ENCODE measurements at regions not wholly inside any gene's neighbourhood (a gene's known extent, or its start where the extent isn't known, plus 50 kb on each side); places are given as distances from the start of the nearest gene placed in this dataset.
A peak's percentile ranks its signal among the peaks of the same experiment; 100 is the strongest.

DNA sequence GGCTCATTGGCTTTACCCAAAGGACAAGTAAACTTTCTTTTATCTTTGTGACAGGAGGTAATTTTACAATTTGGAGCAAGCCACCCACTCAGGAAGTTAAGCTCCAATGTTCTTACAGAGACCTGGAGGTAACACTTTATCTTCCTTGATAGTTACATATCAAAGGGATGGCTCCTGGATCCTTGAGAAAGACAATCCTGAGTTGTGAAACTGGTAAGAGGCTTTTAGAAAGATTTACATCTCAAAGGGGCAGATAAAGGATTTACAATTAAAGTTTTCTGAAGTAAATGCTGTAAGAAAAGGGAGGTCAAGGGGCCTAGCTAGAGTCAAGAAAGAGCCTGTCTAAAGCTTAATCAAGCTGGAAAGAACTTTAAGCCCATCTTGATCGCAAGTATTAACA is 124.4 kb upstream of the ZNF804B start (continued):
- TF ChIP-seq, protein P1, sequence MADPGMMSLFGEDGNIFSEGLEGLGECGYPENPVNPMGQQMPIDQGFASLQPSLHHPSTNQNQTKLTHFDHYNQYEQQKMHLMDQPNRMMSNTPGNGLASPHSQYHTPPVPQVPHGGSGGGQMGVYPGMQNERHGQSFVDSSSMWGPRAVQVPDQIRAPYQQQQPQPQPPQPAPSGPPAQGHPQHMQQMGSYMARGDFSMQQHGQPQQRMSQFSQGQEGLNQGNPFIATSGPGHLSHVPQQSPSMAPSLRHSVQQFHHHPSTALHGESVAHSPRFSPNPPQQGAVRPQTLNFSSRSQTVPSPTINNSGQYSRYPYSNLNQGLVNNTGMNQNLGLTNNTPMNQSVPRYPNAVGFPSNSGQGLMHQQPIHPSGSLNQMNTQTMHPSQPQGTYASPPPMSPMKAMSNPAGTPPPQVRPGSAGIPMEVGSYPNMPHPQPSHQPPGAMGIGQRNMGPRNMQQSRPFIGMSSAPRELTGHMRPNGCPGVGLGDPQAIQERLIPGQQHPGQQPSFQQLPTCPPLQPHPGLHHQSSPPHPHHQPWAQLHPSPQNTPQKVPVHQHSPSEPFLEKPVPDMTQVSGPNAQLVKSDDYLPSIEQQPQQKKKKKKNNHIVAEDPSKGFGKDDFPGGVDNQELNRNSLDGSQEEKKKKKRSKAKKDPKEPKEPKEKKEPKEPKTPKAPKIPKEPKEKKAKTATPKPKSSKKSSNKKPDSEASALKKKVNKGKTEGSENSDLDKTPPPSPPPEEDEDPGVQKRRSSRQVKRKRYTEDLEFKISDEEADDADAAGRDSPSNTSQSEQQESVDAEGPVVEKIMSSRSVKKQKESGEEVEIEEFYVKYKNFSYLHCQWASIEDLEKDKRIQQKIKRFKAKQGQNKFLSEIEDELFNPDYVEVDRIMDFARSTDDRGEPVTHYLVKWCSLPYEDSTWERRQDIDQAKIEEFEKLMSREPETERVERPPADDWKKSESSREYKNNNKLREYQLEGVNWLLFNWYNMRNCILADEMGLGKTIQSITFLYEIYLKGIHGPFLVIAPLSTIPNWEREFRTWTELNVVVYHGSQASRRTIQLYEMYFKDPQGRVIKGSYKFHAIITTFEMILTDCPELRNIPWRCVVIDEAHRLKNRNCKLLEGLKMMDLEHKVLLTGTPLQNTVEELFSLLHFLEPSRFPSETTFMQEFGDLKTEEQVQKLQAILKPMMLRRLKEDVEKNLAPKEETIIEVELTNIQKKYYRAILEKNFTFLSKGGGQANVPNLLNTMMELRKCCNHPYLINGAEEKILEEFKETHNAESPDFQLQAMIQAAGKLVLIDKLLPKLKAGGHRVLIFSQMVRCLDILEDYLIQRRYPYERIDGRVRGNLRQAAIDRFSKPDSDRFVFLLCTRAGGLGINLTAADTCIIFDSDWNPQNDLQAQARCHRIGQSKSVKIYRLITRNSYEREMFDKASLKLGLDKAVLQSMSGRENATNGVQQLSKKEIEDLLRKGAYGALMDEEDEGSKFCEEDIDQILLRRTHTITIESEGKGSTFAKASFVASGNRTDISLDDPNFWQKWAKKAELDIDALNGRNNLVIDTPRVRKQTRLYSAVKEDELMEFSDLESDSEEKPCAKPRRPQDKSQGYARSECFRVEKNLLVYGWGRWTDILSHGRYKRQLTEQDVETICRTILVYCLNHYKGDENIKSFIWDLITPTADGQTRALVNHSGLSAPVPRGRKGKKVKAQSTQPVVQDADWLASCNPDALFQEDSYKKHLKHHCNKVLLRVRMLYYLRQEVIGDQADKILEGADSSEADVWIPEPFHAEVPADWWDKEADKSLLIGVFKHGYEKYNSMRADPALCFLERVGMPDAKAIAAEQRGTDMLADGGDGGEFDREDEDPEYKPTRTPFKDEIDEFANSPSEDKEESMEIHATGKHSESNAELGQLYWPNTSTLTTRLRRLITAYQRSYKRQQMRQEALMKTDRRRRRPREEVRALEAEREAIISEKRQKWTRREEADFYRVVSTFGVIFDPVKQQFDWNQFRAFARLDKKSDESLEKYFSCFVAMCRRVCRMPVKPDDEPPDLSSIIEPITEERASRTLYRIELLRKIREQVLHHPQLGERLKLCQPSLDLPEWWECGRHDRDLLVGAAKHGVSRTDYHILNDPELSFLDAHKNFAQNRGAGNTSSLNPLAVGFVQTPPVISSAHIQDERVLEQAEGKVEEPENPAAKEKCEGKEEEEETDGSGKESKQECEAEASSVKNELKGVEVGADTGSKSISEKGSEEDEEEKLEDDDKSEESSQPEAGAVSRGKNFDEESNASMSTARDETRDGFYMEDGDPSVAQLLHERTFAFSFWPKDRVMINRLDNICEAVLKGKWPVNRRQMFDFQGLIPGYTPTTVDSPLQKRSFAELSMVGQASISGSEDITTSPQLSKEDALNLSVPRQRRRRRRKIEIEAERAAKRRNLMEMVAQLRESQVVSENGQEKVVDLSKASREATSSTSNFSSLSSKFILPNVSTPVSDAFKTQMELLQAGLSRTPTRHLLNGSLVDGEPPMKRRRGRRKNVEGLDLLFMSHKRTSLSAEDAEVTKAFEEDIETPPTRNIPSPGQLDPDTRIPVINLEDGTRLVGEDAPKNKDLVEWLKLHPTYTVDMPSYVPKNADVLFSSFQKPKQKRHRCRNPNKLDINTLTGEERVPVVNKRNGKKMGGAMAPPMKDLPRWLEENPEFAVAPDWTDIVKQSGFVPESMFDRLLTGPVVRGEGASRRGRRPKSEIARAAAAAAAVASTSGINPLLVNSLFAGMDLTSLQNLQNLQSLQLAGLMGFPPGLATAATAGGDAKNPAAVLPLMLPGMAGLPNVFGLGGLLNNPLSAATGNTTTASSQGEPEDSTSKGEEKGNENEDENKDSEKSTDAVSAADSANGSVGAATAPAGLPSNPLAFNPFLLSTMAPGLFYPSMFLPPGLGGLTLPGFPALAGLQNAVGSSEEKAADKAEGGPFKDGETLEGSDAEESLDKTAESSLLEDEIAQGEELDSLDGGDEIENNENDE (IDR thresholded peaks at IDR 0.05; ENCODE audit: insufficient replicate concordance, low read length), result peak; percentile 97
- TF ChIP-seq POU5F1 (IDR thresholded peaks at IDR 0.05; ENCODE audit: low read depth, low read length), result peak; percentile 88; the same call in 1 of the 2 replicates
- 0 out of 3 replicates have a peak, but pooled peaks of 1 of the 2 experiments have one; percentile 9 for TF ChIP-seq EP300 (IDR thresholded peaks at IDR 0.05; ENCODE audit: borderline replicate concordance in 1 of 2, low read depth in 2 of 2, low read length in 2 of 2)
- TF ChIP-seq SP1 (IDR thresholded peaks at IDR 0.05; ENCODE audit: low read depth, low read length), result no peak
